ENCODE measurements at regions not wholly inside any gene's neighbourhood (a gene's known extent, or its start where the extent isn't known, plus 50 kb on each side); places are given as distances from the start of the nearest gene placed in this dataset.

GRCh38 chr3:64300790-64301423 lies 75.6 kb upstream of the PRICKLE2 start:
- 61 to 74% methylated on average over 1 of the region's 1 CpG for WGBS, 2 donors
- Histone ChIP-seq H3K27ac (no peak overlapping the region), H3K9me3 (peaks cover 0 to 7% (median 0%) of the 10 kb centered on the region in 4 donors), H3K36me3 (no peaks in the 10 kb centered on the region), H3K27me3 (no peaks in the 10 kb centered on the region), H3K4me3 (no peak overlapping the region), H3K4me1 (no peaks in the 10 kb centered on the region)
- ATAC-seq (ENCODE audit: low FRiP score in 2 of 2): peak in 1 of 2 donors; percentile 28
- TF ChIP-seq POLR2A (IDR thresholded peaks at IDR 0.05) (no peak), EP300 (IDR thresholded peaks at IDR 0.05) (no peak), POLR2AphosphoS5 (IDR thresholded peaks at IDR 0.05) (no peak), CTCF (IDR thresholded peaks at IDR 0.05) (no peak)
- DNase-seq: no peak

- Histone ChIP-seq H3K4me1 (no peaks in the 10 kb centered on the region), H3K27ac (no peak overlapping the region), H3K36me3 (no peaks in the 10 kb centered on the region), H3K9me3 (peaks cover 0 to 7% (median 0%) of the 10 kb centered on the region in 4 donors), H3K4me3 (no peak overlapping the region), H3K27me3 (no peaks in the 10 kb centered on the region)
- ATAC-seq (ENCODE audit: low FRiP score in 2 of 2) (no peak), DNase-seq (no peak)
- 83 to 84% methylated on average over 1 of the region's 1 CpG for WGBS, 2 donors
- TF ChIP-seq POLR2A (IDR thresholded peaks at IDR 0.05): no peak
- no peak for TF ChIP-seq POLR2AphosphoS5 (IDR thresholded peaks at IDR 0.05)
- TF ChIP-seq CTCF (IDR thresholded peaks at IDR 0.05): no peak
- TF ChIP-seq EP300 (IDR thresholded peaks at IDR 0.05): no peak
Measured at GRCh38 chr3:64299206-64299605, 73.9 kb upstream of the PRICKLE2 start.

DNA sequence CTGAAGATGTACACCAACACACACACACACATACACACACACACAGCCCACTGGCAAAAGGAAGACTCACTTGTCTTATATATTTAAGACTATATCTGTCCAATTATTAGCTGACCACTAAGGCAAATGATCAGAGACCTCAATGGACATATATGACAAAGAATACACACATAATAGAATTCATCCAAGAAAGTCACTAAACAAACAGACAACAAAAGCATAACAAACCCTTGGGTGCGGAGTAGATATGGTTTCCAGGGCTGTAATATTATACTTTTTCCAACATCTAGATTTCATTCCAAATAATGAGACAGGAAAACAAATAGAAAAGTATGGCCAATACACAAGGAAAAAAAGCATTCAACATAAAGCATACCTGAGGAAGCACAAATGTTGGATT lies 72.3 kb upstream of the PRICKLE2 start:
- Histone ChIP-seq H3K4me1 (no peaks in the 10 kb centered on the region), H3K4me3 (no peak overlapping the region), H3K27ac (no peak overlapping the region), H3K36me3 (no peaks in the 10 kb centered on the region), H3K9me3 (peaks cover 0 to 7% (median 0%) of the 10 kb centered on the region in 4 donors), H3K27me3 (no peaks in the 10 kb centered on the region)
- no peak for TF ChIP-seq EP300 (IDR thresholded peaks at IDR 0.05)
- no peak for TF ChIP-seq POLR2A (IDR thresholded peaks at IDR 0.05)
- WGBS, 2 donors: 41 to 47% methylated on average over 1 of the region's 1 CpG
- no peak for DNase-seq
- no peak for ATAC-seq (ENCODE audit: low FRiP score in 2 of 2)

DNA sequence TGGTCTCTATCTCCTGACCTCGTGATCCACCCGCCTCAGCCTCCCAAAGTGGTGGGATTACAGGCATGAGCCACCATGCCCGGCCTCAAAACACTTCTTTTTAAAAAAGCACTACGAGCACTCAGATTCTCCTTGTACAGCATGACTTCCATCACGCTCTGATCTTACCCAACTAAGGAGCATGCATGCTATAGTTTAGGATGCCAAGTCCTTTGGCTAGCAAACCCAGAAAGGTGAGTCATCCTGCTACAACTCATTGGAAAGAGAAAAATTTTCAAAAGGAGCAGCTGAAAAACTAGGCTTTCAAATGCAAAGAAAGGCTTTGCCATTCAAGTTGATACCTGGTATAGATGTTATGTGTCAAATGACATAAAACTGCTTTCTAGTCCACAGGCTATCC lies 70.3 kb upstream of the PRICKLE2 start:
- Histone ChIP-seq H3K36me3 (no peaks in the 10 kb centered on the region), H3K4me3 (no peak overlapping the region), H3K27me3 (no peaks in the 10 kb centered on the region), H3K4me1 (peaks cover 4 to 8% (median 6%) of the 10 kb centered on the region in 4 donors), H3K27ac (no peak overlapping the region), H3K9me3 (peaks cover 0 to 7% (median 0%) of the 10 kb centered on the region in 4 donors)
- 88 to 92% methylated on average over 5 of the region's 5 CpGs for WGBS, 2 donors
- ATAC-seq (ENCODE audit: low FRiP score in 2 of 2) (no peak), DNase-seq (no peak)
- no peak for TF ChIP-seq CTCF (IDR thresholded peaks at IDR 0.05)
- TF ChIP-seq POLR2AphosphoS5 (IDR thresholded peaks at IDR 0.05): no peak
- TF ChIP-seq POLR2A (IDR thresholded peaks at IDR 0.05): no peak
- TF ChIP-seq EP300 (IDR thresholded peaks at IDR 0.05): no peak

DNA sequence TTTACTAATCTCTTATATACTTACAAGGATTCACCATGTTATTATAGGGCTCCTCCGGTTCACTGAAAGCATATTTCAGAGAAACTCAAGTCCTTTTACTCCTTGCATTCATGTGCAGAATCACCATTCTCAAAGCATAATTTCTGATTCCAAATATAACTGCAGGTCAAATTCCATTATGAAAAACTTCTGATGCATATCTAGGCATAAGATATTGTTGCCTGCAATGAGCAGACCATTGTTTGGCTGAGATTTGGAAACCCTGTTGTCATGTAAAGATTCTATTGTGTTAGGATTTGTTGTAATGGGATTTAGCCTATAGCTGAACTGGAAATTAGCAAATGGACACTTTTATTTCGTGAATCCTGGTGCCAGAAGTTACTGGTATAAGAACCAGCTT lies 69.5 kb upstream of the PRICKLE2 start:
- peaks cover 0 to 7% (median 0%) of the 10 kb centered on the region in 4 donors for H3K9me3 ChIP-seq
- H3K27ac ChIP-seq: no peak overlapping the region
- DNase-seq: no peak
- ATAC-seq (ENCODE audit: low FRiP score in 2 of 2): no peak
- H3K36me3 ChIP-seq: no peaks in the 10 kb centered on the region
- H3K4me1 ChIP-seq: peaks cover 4 to 9% (median 7%) of the 10 kb centered on the region in 4 donors
- 91% methylated on average over 2 of the region's 2 CpGs for WGBS, 2 donors
- TF ChIP-seq EP300 (IDR thresholded peaks at IDR 0.05) (no peak), POLR2AphosphoS5 (IDR thresholded peaks at IDR 0.05) (no peak), POLR2A (IDR thresholded peaks at IDR 0.05) (no peak), CTCF (IDR thresholded peaks at IDR 0.05) (no peak)
- H3K4me3 ChIP-seq: no peak overlapping the region
- no peaks in the 10 kb centered on the region for H3K27me3 ChIP-seq

All from upper lobe of left lung (tissue), 6 donors.